GM19438 (cell line): ENCODE measurements at regions not wholly inside any gene's neighbourhood (a gene's known extent, or its start where the extent isn't known, plus 50 kb on each side); places are given as distances from the start of the nearest gene placed in this dataset.

Experiments
- ATAC-seq: cut with Tn5 transposase; IDR thresholded peaks from one replicate; pipeline ENCODE4 v1.9.1; 2021; ENCODE audit warnings: low read depth; ENCODE audit not compliant: unreplicated experiment

GRCh38 chr1:221839782-221840395, 98.0 kb upstream of the DUSP10 start:
- peak; percentile 65 for ATAC-seq

GRCh38 chr1:221839321-221839720, 97.4 kb upstream of the DUSP10 start:
- ATAC-seq = peak; percentile 26

GRCh38 chr1:221837896-221838295, 96.0 kb upstream of the DUSP10 start:
- no peak for ATAC-seq

GRCh38 chr1:221834698-221835513, 93.0 kb upstream of the DUSP10 start:
- no peak for ATAC-seq

- ATAC-seq = no peak
Measured at GRCh38 chr1:221832617-221833016, 90.7 kb upstream of the DUSP10 start.

GRCh38 chr1:221832151-221832550, 90.3 kb upstream of the DUSP10 start:
- ATAC-seq = no peak

- no peak for ATAC-seq
Measured at GRCh38 chr1:221829327-221830015, 87.6 kb upstream of the DUSP10 start.

GRCh38 chr1:221827307-221827642, 85.4 kb upstream of the DUSP10 start:
- no peak for ATAC-seq

GRCh38 chr1:221824909-221825308, 83.0 kb upstream of the DUSP10 start:
- ATAC-seq = no peak

GRCh38 chr1:221824025-221824424, 82.1 kb upstream of the DUSP10 start:
- ATAC-seq = no peak

GRCh38 chr1:221823561-221823960, 81.7 kb upstream of the DUSP10 start:
- peak; percentile 34 for ATAC-seq

GRCh38 chr1:221823149-221823548, 81.3 kb upstream of the DUSP10 start:
- peak; percentile 74 for ATAC-seq

GRCh38 chr1:221822591-221822990, 80.7 kb upstream of the DUSP10 start:
- no peak for ATAC-seq

GRCh38 chr1:221816899-221817298, 75.0 kb upstream of the DUSP10 start:
- ATAC-seq = no peak

GRCh38 chr1:221815660-221816059, 73.8 kb upstream of the DUSP10 start:
- ATAC-seq = no peak

- no peak for ATAC-seq
Measured at GRCh38 chr1:221813887-221814286, 72.0 kb upstream of the DUSP10 start.

- ATAC-seq = no peak
Measured at GRCh38 chr1:221812905-221813597, 71.2 kb upstream of the DUSP10 start.

- no peak for ATAC-seq
Measured at GRCh38 chr1:221812088-221812752, 70.3 kb upstream of the DUSP10 start.

- ATAC-seq = no peak
Measured at GRCh38 chr1:221810406-221810805, 68.5 kb upstream of the DUSP10 start.
